OCI-LY1 (cell line): ENCODE measurements at regions not wholly inside any gene's neighbourhood (a gene's known extent, or its start where the extent isn't known, plus 50 kb on each side); places are given as distances from the start of the nearest gene placed in this dataset.

Source experiments
- H2AFZ ChIP-seq: fragments of 200-600 bp; sonication (generic), shearing (Covaris generic); 2 replicates; pipeline ENCODE4 v1.6.0; 2014; ENCODE audit warnings: antibody characterized with exemption, mild to moderate bottlenecking, low read length
- H3F3A ChIP-seq: fragments of 200-600 bp; sonication (generic), shearing (Covaris generic); 2 replicates; pipeline ENCODE4 v1.6.0; 2014; ENCODE audit warnings: mild to moderate bottlenecking, antibody characterized with exemption, low read length, moderate library complexity; ENCODE audit not compliant: insufficient read depth
- H3K27ac ChIP-seq: fragments of 200-600 bp; sonication (generic); 2 replicates; pipeline ENCODE4 v1.5.1; 2014; ENCODE audit warnings: low read length, mixed run types, mild to moderate bottlenecking, low read depth; ENCODE audit not compliant: poor library complexity, severe bottlenecking
- H3K27me3 ChIP-seq: fragments of 200-600 bp; sonication (generic); 2 replicates; pipeline ENCODE4 v1.6.0; 2014; ENCODE audit warnings: antibody characterized with exemption, mild to moderate bottlenecking, low read length, moderate library complexity; ENCODE audit not compliant: insufficient read depth
- H3K36me3 ChIP-seq: fragments of 200-600 bp; sonication (generic); 2 replicates; pipeline ENCODE4 v1.6.1; 2014; ENCODE audit warnings: mild to moderate bottlenecking, antibody characterized with exemption, low read length, moderate library complexity, mixed read lengths; ENCODE audit not compliant: insufficient read depth
- H3K4me1 ChIP-seq: fragments of 200-600 bp; sonication (generic); 2 replicates; pipeline ENCODE4 v1.5.1; 2014; ENCODE audit warnings: mild to moderate bottlenecking, low read length, moderate library complexity; ENCODE audit not compliant: insufficient read depth, severe bottlenecking
- H3K4me2 ChIP-seq: fragments of 200-600 bp; sonication (generic), shearing (Covaris generic); 2 replicates; pipeline ENCODE4 v1.6.1; 2014; ENCODE audit warnings: low read length
- H3K4me3 ChIP-seq: fragments of 200-600 bp; sonication (generic); 2 replicates; pipeline ENCODE4 v1.5.1; 2014; ENCODE audit warnings: low read length, low read depth, mild to moderate bottlenecking, mixed read lengths; ENCODE audit not compliant: poor library complexity, severe bottlenecking
- H3K79me2 ChIP-seq: fragments of 200-600 bp; shearing (Covaris generic); 2 replicates; pipeline ENCODE4 v1.6.1; 2016; ENCODE audit warnings: mixed run types, low read length, mixed read lengths; ENCODE audit not compliant: insufficient read depth
- H3K9ac ChIP-seq: fragments of 200-600 bp; sonication (generic), shearing (Covaris generic); 2 replicates; pipeline ENCODE4 v1.6.1; 2014; ENCODE audit warnings: mild to moderate bottlenecking, low read length, mixed read lengths
- H3K9me2 ChIP-seq: fragments of 200-600 bp; sonication (generic), shearing (Covaris generic); 2 replicates; pipeline ENCODE4 v1.6.1; 2014; ENCODE audit warnings: low read depth, mild to moderate bottlenecking, low read length, mixed read lengths
- H3K9me3 ChIP-seq: fragments of 200-600 bp; shearing (Covaris generic); 2 replicates; pipeline ENCODE4 v1.6.1; 2014; ENCODE audit warnings: low read length, mixed read lengths
- H4K20me1 ChIP-seq: fragments of 200-600 bp; sonication (generic), shearing (Covaris generic); 2 replicates; pipeline ENCODE4 v1.6.0; 2016; ENCODE audit warnings: mild to moderate bottlenecking, low read length; ENCODE audit not compliant: insufficient read depth
- CTCF ChIP-seq: fragments of 200-600 bp; sonication (generic), shearing (Covaris generic); IDR thresholded peaks from 2 replicates; pipeline ENCODE4 v1.5.1; 2017; ENCODE audit warnings: mild to moderate bottlenecking, antibody characterized with exemption, low read length, moderate library complexity, mixed read lengths
- EZH2 ChIP-seq: fragments of 200-600 bp; sonication (generic), shearing (Covaris generic); IDR thresholded peaks from 2 replicates; pipeline ENCODE4 v1.8.0; 2017; ENCODE audit warnings: borderline replicate concordance, mixed run types, mild to moderate bottlenecking, antibody characterized with exemption, low read length, moderate library complexity, mixed read lengths

GRCh38 chr1:10916991-10917390 is 95.5 kb upstream of the TARDBP start:
- Histone ChIP-seq H2AFZ (no peak overlapping the region), H3K9me3 (no peaks in the 10 kb centered on the region), H4K20me1 (no peaks in the 10 kb centered on the region), H3K36me3 (no peaks in the 10 kb centered on the region), H3F3A (no peaks in the 10 kb centered on the region), H3K4me1 (no peaks in the 10 kb centered on the region), H3K4me2 (no peak overlapping the region), H3K9me2 (no peaks in the 10 kb centered on the region), H3K27me3 (no peaks in the 10 kb centered on the region), H3K9ac (no peak overlapping the region), H3K27ac (no peak overlapping the region), H3K79me2 (no peaks in the 10 kb centered on the region), H3K4me3 (no peak overlapping the region)
- TF ChIP-seq EZH2 (no peak), CTCF (no peak)

GRCh38 chr1:10917513-10918454 is 94.7 kb upstream of the TARDBP start:
- no peaks in the 10 kb centered on the region for H3K36me3 ChIP-seq
- H3F3A ChIP-seq: no peaks in the 10 kb centered on the region
- no peaks in the 10 kb centered on the region for H3K27me3 ChIP-seq
- no peaks in the 10 kb centered on the region for H3K4me1 ChIP-seq
- H4K20me1 ChIP-seq: no peaks in the 10 kb centered on the region
- no peak overlapping the region for H3K27ac ChIP-seq
- H3K9ac ChIP-seq: no peak overlapping the region
- no peak overlapping the region for H3K4me3 ChIP-seq
- H3K79me2 ChIP-seq: no peaks in the 10 kb centered on the region
- H3K4me2 ChIP-seq: no peak overlapping the region
- H3K9me2 ChIP-seq: no peaks in the 10 kb centered on the region
- TF ChIP-seq EZH2 (no peak), CTCF (no peak)
- no peaks in the 10 kb centered on the region for H3K9me3 ChIP-seq
- no peak overlapping the region for H2AFZ ChIP-seq

- no peaks in the 10 kb centered on the region for H3F3A ChIP-seq
- H3K36me3 ChIP-seq: no peaks in the 10 kb centered on the region
- no peaks in the 10 kb centered on the region for H3K27me3 ChIP-seq
- H3K79me2 ChIP-seq: no peaks in the 10 kb centered on the region
- no peaks in the 10 kb centered on the region for H4K20me1 ChIP-seq
- no peak overlapping the region for H3K4me3 ChIP-seq
- no peak for TF ChIP-seq CTCF
- no peak for TF ChIP-seq EZH2
- H3K9me3 ChIP-seq: no peaks in the 10 kb centered on the region
- no peaks in the 10 kb centered on the region for H3K9me2 ChIP-seq
- no peak overlapping the region for H3K9ac ChIP-seq
- no peak overlapping the region for H3K27ac ChIP-seq
- no peak overlapping the region for H3K4me2 ChIP-seq
- H2AFZ ChIP-seq: no peak overlapping the region
- H3K4me1 ChIP-seq: no peaks in the 10 kb centered on the region
Observed at GRCh38 chr1:10918531-10918930, 93.9 kb upstream of the TARDBP start.
